Chondrocyte (in vitro differentiated cells): ENCODE measurements at regions not wholly inside any gene's neighbourhood (a gene's known extent, or its start where the extent isn't known, plus 50 kb on each side); places are given as distances from the start of the nearest gene placed in this dataset.

Experiments
- DNase-seq: peaks from one replicate; pipeline ENCODE4 v3.0.0; 2021; ENCODE audit warnings: mixed read lengths, low spot score
- H3K27ac Mint-ChIP-seq: one replicate; pipeline ENCODE4 v1.8.0; 2021; ENCODE audit warnings: mild to moderate bottlenecking, moderate library complexity, mixed read lengths; ENCODE audit not compliant: unreplicated experiment
- H3K27me3 Mint-ChIP-seq: 2 replicates; pipeline ENCODE4 v1.8.0; 2021; ENCODE audit warnings: low read depth, mixed read lengths
- H3K36me3 Mint-ChIP-seq: 2 replicates; pipeline ENCODE4 v1.8.0; 2021; ENCODE audit warnings: low read depth, mixed read lengths
- H3K4me1 Mint-ChIP-seq: 2 replicates; pipeline ENCODE4 v1.8.0; 2021; ENCODE audit warnings: low read depth, mild to moderate bottlenecking, mixed read lengths
- H3K4me3 Mint-ChIP-seq: one replicate; pipeline ENCODE4 v1.8.0; 2021; ENCODE audit warnings: mild to moderate bottlenecking, moderate library complexity, mixed read lengths; ENCODE audit not compliant: unreplicated experiment
- H3K9me3 Mint-ChIP-seq: 2 replicates; pipeline ENCODE4 v1.8.0; 2021; ENCODE audit warnings: low read depth, mixed read lengths
- CTCF ChIP-seq: fragments of 200-600 bp; sonication (generic); IDR thresholded peaks from 2 replicates; pipeline ENCODE4 v1.5.0; 2021; ENCODE audit warnings: antibody characterized with exemption, mild to moderate bottlenecking, moderate library complexity

- Mint-ChIP-seq H3K4me3 (no peak overlapping the region), H3K27ac (no peak overlapping the region), H3K9me3 (no peaks in the 10 kb centered on the region), H3K27me3 (no peaks in the 10 kb centered on the region), H3K4me1 (peaks cover 7% of the 10 kb centered on the region), H3K36me3 (no peaks in the 10 kb centered on the region)
- DNase-seq: no peak
- no peak for TF ChIP-seq CTCF
Observed at GRCh38 chr4:19655666-19656065, 596.0 kb upstream of the SLIT2 start.

GRCh38 chr4:19650903-19651864 lies 600.5 kb upstream of the SLIT2 start:
- Mint-ChIP-seq H3K36me3 (peaks cover 2% of the 10 kb centered on the region), H3K4me1 (peaks cover 7% of the 10 kb centered on the region), H3K4me3 (no peak overlapping the region), H3K9me3 (peaks cover 7% of the 10 kb centered on the region), H3K27me3 (peaks cover 8% of the 10 kb centered on the region), H3K27ac (peak overlapping the region; percentile 3)
- DNase-seq: no peak
- no peak for TF ChIP-seq CTCF

DNA sequence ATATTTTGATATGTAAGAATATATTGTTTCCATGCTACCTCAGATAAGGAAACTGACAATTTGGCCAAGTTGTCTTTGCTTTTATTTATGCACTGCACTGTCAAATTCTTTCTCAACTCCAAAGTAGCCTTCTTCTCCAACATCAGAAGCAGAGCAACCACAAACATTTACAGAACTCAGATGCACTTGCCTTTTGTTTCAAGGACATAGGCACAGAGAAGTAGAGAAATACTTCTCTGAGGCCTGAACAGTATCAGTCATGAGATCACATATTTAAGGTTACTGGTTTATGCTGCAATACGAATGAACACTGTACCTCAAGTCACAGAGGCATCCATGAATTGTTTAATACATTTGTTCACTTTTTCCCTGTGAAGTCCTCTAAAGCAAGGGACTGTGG lies 606.1 kb upstream of the SLIT2 start:
- no peak overlapping the region for H3K4me3 Mint-ChIP-seq
- H3K27ac Mint-ChIP-seq: no peak overlapping the region
- no peak for TF ChIP-seq CTCF
- H3K27me3 Mint-ChIP-seq: peaks cover 14% of the 10 kb centered on the region
- no peak for DNase-seq
- H3K4me1 Mint-ChIP-seq: no peaks in the 10 kb centered on the region
- H3K36me3 Mint-ChIP-seq: peaks cover 2% of the 10 kb centered on the region
- H3K9me3 Mint-ChIP-seq: peaks cover 11% of the 10 kb centered on the region

- no peak for TF ChIP-seq CTCF
- Mint-ChIP-seq H3K27me3 (no peaks in the 10 kb centered on the region), H3K9me3 (peaks cover 18% of the 10 kb centered on the region), H3K27ac (no peak overlapping the region), H3K4me1 (peaks cover 6% of the 10 kb centered on the region), H3K4me3 (no peak overlapping the region), H3K36me3 (peaks cover 1% of the 10 kb centered on the region)
- no peak for DNase-seq
Observed at GRCh38 chr4:19636451-19636850, 615.3 kb upstream of the SLIT2 start.

- peaks cover 16% of the 10 kb centered on the region for H3K9me3 Mint-ChIP-seq
- no peaks in the 10 kb centered on the region for H3K27me3 Mint-ChIP-seq
- H3K36me3 Mint-ChIP-seq: peaks cover 1% of the 10 kb centered on the region
- DNase-seq: no peak
- no peak overlapping the region for H3K4me3 Mint-ChIP-seq
- H3K4me1 Mint-ChIP-seq: peaks cover 17% of the 10 kb centered on the region
- no peak for TF ChIP-seq CTCF
- H3K27ac Mint-ChIP-seq: no peak overlapping the region
Observed at GRCh38 chr4:19631814-19632213, 619.9 kb upstream of the SLIT2 start.
